Activated naive CD4-positive, alpha-beta T cell treated with anti-CD3 and anti-CD28 coated beads for 36 hours (primary cell): ENCODE measurements at regions not wholly inside any gene's neighbourhood (a gene's known extent, or its start where the extent isn't known, plus 50 kb on each side); places are given as distances from the start of the nearest gene placed in this dataset.

Experiments used
- CTCF ChIA-PET: fragments of 350-600 bp; sonication (Branson Sonifier 250); formaldehyde crosslinking; loops from one replicate; lab custom pipeline; 2021; ENCODE audit warnings: antibody characterized with exemption; lab: Charles Lee
- DNase-seq: peaks from one replicate; pipeline ENCODE4 v3.0.0-alpha.2; 2020
- H3K27ac Mint-ChIP-seq: one replicate; pipeline ENCODE4 v1.8.0; 2021; ENCODE audit warnings: mild to moderate bottlenecking, mixed read lengths
- H3K27me3 Mint-ChIP-seq: one replicate; pipeline ENCODE4 v1.8.0; 2021; ENCODE audit warnings: low read depth, mixed read lengths
- H3K36me3 Mint-ChIP-seq: one replicate; pipeline ENCODE4 v1.8.0; 2021; ENCODE audit warnings: low read depth, mixed read lengths
- H3K4me1 Mint-ChIP-seq: one replicate; pipeline ENCODE4 v1.8.0; 2021; ENCODE audit warnings: low read depth, mixed read lengths
- H3K4me3 Mint-ChIP-seq: one replicate; pipeline ENCODE4 v1.8.0; 2021; ENCODE audit warnings: mild to moderate bottlenecking, moderate library complexity, mixed read lengths
- H3K9me3 Mint-ChIP-seq: one replicate; pipeline ENCODE4 v1.8.0; 2021; ENCODE audit warnings: mixed read lengths
- intact Hi-C: fragments of 100-400 bp; cut with micrococcal nuclease; formaldehyde crosslinking; loops from one replicate; pipeline ENCODE4 v1.15.1; 2023

DNA sequence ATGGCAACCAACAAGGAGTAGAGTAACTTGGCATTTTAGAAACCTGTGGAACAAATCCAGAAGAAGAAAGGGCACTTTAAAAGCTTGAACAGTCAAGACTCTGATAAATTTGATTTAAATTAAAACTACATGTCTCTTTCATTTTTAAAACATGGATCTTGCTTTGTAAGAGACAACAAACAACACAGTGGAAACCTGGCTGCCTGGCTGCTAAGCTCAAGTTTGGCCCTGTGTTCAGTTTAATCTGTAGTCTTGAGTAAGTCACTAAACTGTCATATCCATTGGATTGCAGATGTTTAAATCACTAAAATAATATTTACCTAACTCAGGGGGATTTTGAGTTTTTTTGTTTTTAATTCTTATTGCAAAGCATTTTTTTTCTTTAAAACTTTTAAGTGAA, 374.9 kb upstream of the SEMA3D start:
- Mint-ChIP-seq H3K4me3 (no peak overlapping the region), H3K4me1 (no peaks in the 10 kb centered on the region), H3K9me3 (no peaks in the 10 kb centered on the region), H3K36me3 (no peaks in the 10 kb centered on the region), H3K27me3 (no peaks in the 10 kb centered on the region), H3K27ac (no peak overlapping the region)
- intact Hi-C loops = no loop called here
- no peak for DNase-seq
- CTCF ChIA-PET = no interaction called here

- H3K4me3 Mint-ChIP-seq = no peak overlapping the region
- no peaks in the 10 kb centered on the region for H3K36me3 Mint-ChIP-seq
- DNase-seq = peak; percentile 8
- no peaks in the 10 kb centered on the region for H3K4me1 Mint-ChIP-seq
- intact Hi-C loops = loop anchor here (1.0 to 10.0 kb wide), 5 partner anchors 196 to 910 kb away; partner anchors contain the start of gene SEMA3D
- no peaks in the 10 kb centered on the region for H3K9me3 Mint-ChIP-seq
- no peak overlapping the region for H3K27ac Mint-ChIP-seq
- CTCF ChIA-PET = interaction anchor here (0.6 to 1.5 kb wide), 5 partner anchors 50 to 1619 kb away, joined by 3 to 4 read pairs (median 4); no protein-coding TSS in a partner anchor
- H3K27me3 Mint-ChIP-seq = no peaks in the 10 kb centered on the region
Observed at GRCh38 chr7:85554236-85555178, 367.7 kb upstream of the SEMA3D start.

- CTCF ChIA-PET = no interaction called here
- H3K27ac Mint-ChIP-seq = no peak overlapping the region
- peaks cover 2% of the 10 kb centered on the region for H3K9me3 Mint-ChIP-seq
- H3K4me1 Mint-ChIP-seq = no peaks in the 10 kb centered on the region
- no peak overlapping the region for H3K4me3 Mint-ChIP-seq
- DNase-seq = no peak
- H3K27me3 Mint-ChIP-seq = no peaks in the 10 kb centered on the region
- intact Hi-C loops = no loop called here
- no peaks in the 10 kb centered on the region for H3K36me3 Mint-ChIP-seq
Observed at GRCh38 chr7:85535974-85536729, 349.3 kb upstream of the SEMA3D start.

GRCh38 chr7:85529831-85530230, 343.0 kb upstream of the SEMA3D start:
- no peaks in the 10 kb centered on the region for H3K9me3 Mint-ChIP-seq
- H3K27ac Mint-ChIP-seq = no peak overlapping the region
- no peak for DNase-seq
- H3K4me3 Mint-ChIP-seq = no peak overlapping the region
- intact Hi-C loops = no loop called here
- H3K4me1 Mint-ChIP-seq = no peaks in the 10 kb centered on the region
- no peaks in the 10 kb centered on the region for H3K27me3 Mint-ChIP-seq
- H3K36me3 Mint-ChIP-seq = no peaks in the 10 kb centered on the region
- CTCF ChIA-PET = no interaction called here

DNA sequence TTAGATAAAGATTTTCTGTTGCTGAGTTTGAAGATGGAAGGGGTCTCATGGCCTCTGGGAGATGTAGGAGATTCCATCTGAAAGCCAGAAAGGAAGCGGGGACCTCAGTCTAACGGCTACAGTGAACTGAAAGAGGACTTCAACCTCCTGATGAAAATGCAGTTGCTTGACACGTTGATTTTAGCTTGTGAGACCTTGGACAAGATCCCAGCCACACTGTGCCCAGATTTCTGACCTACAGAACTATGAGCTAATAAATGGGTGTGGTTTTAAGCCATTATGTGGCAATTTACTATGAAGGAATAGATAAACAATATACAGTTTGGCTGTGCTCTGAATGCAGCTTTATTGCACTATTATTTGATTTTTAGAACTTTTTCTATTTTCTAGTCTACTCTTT, 342.3 kb upstream of the SEMA3D start:
- Mint-ChIP-seq H3K36me3 (no peaks in the 10 kb centered on the region), H3K27ac (no peak overlapping the region), H3K4me1 (no peaks in the 10 kb centered on the region), H3K9me3 (no peaks in the 10 kb centered on the region), H3K4me3 (no peak overlapping the region), H3K27me3 (no peaks in the 10 kb centered on the region)
- intact Hi-C loops = no loop called here
- DNase-seq = no peak
- CTCF ChIA-PET = no interaction called here

DNA sequence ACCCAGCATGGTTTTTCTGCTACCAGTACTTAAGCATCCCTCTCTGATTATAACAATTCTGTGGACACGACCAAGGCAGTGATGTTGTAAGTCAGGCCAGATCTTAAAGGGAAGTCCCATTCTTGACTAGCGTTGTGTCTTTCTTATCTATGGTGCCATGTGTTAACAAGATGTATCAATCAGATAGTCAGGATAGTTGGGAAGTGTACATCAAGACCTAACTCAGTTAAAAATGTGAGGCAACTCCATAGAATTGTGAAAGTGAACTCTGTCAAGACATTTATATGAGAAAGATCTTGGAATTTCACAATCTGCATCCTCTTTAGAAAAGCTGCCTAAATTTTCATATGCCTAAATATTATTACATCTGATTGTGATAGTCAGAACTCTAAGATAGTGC, 341.7 kb upstream of the SEMA3D start:
- Mint-ChIP-seq H3K27me3 (no peaks in the 10 kb centered on the region), H3K4me3 (no peak overlapping the region), H3K36me3 (no peaks in the 10 kb centered on the region), H3K4me1 (no peaks in the 10 kb centered on the region), H3K27ac (no peak overlapping the region), H3K9me3 (no peaks in the 10 kb centered on the region)
- no peak for DNase-seq
- CTCF ChIA-PET = no interaction called here
- intact Hi-C loops = no loop called here

DNA sequence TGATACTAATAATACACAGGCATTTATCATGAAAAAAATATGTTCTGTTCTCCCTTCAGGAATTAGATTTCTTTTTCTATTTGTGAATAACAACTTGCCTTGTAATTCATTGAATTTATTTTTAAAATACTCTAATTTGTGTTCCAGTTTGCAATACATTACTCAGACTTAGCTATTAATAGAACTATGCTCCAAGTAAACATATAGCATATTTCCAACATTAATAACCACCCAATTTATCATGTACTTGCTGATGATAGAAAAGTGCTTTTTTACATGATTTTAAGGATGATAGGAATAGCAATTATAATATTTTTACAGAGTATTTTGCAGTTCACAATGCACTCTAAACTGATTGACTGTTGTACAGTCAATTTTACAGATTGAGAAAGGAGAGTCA, 338.8 kb upstream of the SEMA3D start:
- no peaks in the 10 kb centered on the region for H3K4me1 Mint-ChIP-seq
- H3K9me3 Mint-ChIP-seq = no peaks in the 10 kb centered on the region
- H3K27ac Mint-ChIP-seq = no peak overlapping the region
- intact Hi-C loops = no loop called here
- H3K36me3 Mint-ChIP-seq = no peaks in the 10 kb centered on the region
- no peak for DNase-seq
- no peaks in the 10 kb centered on the region for H3K27me3 Mint-ChIP-seq
- no peak overlapping the region for H3K4me3 Mint-ChIP-seq
- CTCF ChIA-PET = no interaction called here

DNA sequence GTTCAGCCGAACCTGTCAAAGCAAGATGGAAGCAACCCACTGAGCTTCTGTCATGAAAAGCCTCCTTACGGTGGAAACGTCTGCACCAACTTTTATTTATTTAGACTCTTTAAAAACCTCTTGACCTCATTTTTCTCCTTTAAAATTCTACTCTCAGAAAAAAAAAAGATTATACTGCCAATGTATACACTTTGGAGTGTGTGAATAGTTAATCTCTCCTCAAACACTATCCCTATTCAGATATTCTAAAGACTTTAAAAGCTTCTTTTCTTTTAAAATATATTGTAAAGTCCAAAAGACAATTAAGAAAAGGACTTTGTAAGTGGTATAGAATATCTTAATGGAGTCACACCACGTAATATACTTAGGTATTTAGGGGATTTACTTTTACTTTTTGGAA, 335.2 kb upstream of the SEMA3D start:
- intact Hi-C loops = no loop called here
- Mint-ChIP-seq H3K4me1 (no peaks in the 10 kb centered on the region), H3K4me3 (no peak overlapping the region), H3K9me3 (no peaks in the 10 kb centered on the region), H3K27me3 (no peaks in the 10 kb centered on the region), H3K27ac (no peak overlapping the region), H3K36me3 (no peaks in the 10 kb centered on the region)
- DNase-seq = no peak
- CTCF ChIA-PET = no interaction called here

DNA sequence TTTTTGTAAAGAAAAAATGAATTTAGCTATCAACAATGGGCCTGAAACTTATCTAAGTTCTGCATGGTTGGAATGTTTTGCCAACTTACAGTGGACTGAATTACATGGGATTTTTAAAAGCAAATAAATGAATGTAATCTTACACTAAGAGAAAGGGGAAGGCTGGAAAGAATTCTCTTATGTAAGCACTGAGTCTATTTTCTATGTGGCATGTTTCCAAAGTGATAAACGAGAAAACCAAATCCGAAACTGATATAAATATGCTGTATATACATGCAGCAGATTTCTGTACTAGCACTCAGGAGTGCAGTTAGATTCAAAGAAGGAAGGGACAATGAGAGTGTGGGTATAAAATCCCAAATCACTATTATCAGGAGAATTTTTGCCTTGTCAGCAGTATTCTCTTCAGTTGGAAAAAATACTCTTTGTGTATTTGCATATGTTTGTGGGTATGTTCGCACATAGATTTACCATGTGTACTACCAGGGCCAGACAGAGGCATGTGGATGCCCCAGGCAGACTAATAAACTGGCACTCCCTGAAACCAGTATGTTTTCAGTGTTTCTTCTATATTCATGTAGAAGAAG, 334.3 kb upstream of the SEMA3D start:
- no peaks in the 10 kb centered on the region for H3K36me3 Mint-ChIP-seq
- H3K27ac Mint-ChIP-seq = no peak overlapping the region
- CTCF ChIA-PET = no interaction called here
- no peaks in the 10 kb centered on the region for H3K27me3 Mint-ChIP-seq
- DNase-seq = no peak
- H3K9me3 Mint-ChIP-seq = no peaks in the 10 kb centered on the region
- no peaks in the 10 kb centered on the region for H3K4me1 Mint-ChIP-seq
- intact Hi-C loops = no loop called here
- no peak overlapping the region for H3K4me3 Mint-ChIP-seq

GRCh38 chr7:85520175-85520574, 333.3 kb upstream of the SEMA3D start:
- intact Hi-C loops = no loop called here
- Mint-ChIP-seq H3K27me3 (no peaks in the 10 kb centered on the region), H3K9me3 (no peaks in the 10 kb centered on the region), H3K27ac (no peak overlapping the region), H3K4me3 (no peak overlapping the region), H3K4me1 (no peaks in the 10 kb centered on the region), H3K36me3 (no peaks in the 10 kb centered on the region)
- CTCF ChIA-PET = interaction anchor here (0.6 kb wide), 1 partner anchor 25 kb away, joined by 3 read pairs; no protein-coding TSS in a partner anchor
- DNase-seq = no peak

- H3K36me3 Mint-ChIP-seq = no peaks in the 10 kb centered on the region
- no peak overlapping the region for H3K27ac Mint-ChIP-seq
- H3K9me3 Mint-ChIP-seq = no peaks in the 10 kb centered on the region
- intact Hi-C loops = no loop called here
- H3K27me3 Mint-ChIP-seq = no peaks in the 10 kb centered on the region
- no peak overlapping the region for H3K4me3 Mint-ChIP-seq
- CTCF ChIA-PET = interaction anchor here (0.6 kb wide), 1 partner anchor 418 kb away, joined by 4 read pairs; no protein-coding TSS in a partner anchor
- H3K4me1 Mint-ChIP-seq = no peaks in the 10 kb centered on the region
- DNase-seq = no peak
Observed at GRCh38 chr7:85516675-85517074, 329.8 kb upstream of the SEMA3D start.

DNA sequence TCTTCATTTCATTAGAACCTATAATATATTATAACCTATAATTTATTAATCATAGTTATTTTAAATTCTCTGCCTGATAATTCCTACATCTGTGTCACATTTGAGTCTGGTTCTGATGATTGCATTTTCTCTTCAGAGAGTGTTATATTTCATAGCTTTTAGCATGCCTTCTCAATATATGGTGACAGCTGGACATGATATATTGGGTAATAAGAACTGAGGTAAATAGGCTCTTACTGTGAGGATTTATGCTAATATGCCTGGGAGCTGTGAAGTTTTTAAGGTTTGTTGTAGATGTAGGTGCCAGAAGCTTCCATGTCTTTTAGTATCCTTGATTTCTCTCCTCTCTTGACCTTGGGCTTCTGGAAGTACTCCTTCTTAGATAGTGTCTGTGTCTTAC, 325.9 kb upstream of the SEMA3D start:
- Mint-ChIP-seq H3K4me1 (no peaks in the 10 kb centered on the region), H3K9me3 (peaks cover 2% of the 10 kb centered on the region), H3K27ac (no peak overlapping the region), H3K4me3 (no peak overlapping the region), H3K27me3 (no peaks in the 10 kb centered on the region), H3K36me3 (no peaks in the 10 kb centered on the region)
- intact Hi-C loops = no loop called here
- no peak for DNase-seq
- CTCF ChIA-PET = no interaction called here
